HUDEP-2 (cell line): ENCODE measurements at regions not wholly inside any gene's neighbourhood (a gene's known extent, or its start where the extent isn't known, plus 50 kb on each side); places are given as distances from the start of the nearest gene placed in this dataset.

Experiments
- DNase-seq, 76 experiments: peaks; one replicate each; lab custom pipeline; 2025; ENCODE audit not compliant: unreplicated experiment in 76 of 76; lab: John Stamatoyannopoulos, UW

DNA sequence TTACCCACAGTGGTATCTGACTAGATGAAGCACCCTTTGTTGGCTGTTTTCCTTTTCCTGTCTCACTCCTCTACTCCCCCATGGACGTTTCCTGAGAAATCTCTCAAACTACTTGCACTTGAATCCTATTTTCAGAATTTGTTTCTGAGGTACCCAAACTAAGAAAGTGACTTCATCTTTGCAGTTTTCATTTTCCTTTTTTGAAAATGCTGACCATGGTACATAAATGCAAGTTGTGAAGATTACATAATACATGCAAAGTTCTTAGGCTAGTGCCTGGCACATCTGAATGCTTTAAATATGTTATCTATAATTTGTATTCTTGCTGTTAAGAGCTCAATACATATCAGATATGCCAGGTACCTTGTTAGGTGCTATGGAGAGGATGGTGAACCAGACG, 644.7 kb upstream of the TENM4 start:
- no peak for DNase-seq

DNA sequence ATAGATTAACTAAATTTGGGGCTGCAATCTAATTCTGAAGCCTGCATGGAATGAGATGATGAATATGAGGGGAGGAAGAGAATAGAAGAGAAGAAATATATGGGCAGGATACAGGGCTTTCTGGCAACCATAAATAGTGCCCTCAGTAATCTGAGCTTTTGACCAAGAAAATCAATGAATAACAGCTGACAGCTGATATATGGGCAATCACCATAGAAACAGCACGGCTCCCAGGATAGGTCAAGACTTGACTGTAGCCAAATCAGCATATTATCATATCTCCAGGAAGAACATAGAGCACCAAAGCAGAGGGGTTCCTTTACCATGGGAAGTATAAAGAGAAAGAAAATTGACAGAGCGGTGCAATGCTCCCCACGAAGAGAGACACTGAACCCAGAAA, 643.8 kb upstream of the TENM4 start:
- no peak for DNase-seq

DNA sequence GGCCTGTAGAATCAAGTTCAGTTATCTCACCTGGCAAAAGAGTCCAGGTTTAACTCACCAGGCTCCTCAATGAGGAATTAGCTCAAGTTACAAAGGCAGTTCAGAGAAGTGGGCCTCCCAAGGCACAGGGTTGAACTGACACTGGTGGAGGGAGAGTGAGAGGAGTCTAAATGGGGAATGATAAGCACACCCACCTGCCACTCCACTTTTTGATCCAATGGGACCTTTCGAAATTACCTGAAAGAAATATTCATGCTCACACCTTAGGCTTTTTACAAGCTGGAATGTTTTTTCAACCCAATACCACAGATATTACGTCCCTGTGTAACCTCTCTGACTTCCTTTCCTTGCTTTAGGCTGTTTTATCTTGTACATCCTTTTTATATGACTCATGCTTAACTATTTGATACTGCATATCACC, 642.7 kb upstream of the TENM4 start:
- DNase-seq, result no peak

DNA sequence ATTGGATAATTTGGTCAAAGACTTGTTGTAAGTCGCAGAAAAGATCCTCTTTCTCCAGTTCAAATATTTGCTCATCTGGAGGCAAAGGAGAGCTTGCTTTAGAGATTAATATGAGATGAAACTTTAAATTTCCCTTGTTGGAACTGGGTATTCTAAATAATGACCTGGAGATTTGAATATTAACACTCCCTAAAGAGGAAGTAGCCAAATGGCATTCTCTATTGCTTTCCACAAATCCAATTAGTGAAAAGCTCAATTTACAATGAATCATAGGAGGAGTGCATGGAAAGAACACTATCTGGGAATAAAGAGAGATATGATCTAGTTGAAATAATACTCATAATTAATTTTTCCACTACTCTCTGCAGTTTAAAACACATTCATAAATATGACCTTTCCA, 641.6 kb upstream of the TENM4 start:
- DNase-seq, result no peak

DNA sequence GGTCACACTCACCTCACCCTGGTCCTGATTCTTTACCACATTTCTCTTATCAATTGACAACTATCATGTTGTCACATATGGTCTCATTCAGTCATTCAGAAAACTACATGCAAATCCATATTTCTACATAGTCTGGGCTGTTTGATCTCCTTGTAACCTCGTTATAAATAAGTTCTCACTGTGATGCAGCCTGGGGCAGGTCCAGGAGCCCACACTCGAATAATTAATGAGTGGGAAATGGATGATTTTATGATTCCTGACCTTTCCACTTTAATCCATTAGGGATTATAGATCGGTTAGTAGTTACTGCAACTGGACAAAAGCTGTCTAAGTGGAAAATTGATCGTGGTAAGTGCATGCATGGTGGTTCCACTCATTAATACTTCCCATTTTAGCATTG, 636.3 kb upstream of the TENM4 start:
- DNase-seq, result no peak

DNA sequence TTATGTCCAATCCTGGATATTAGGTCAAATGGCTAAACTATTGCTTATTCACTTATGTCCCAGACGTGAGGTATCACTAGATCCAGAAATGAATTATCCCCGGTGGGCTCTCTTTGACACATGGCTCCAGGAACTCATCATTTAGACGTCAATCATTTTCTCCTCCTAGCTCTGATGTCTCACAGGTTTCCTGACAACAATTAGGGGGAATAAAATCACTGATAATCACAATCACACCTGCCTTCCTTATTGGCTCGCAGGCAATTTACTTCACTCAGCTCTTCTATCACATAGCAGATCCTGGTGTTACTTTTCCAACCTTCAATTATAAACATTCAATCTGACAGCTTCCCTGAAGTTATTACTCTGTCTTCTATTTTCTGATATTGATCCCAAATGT, 634.0 kb upstream of the TENM4 start:
- DNase-seq, result no peak

DNA sequence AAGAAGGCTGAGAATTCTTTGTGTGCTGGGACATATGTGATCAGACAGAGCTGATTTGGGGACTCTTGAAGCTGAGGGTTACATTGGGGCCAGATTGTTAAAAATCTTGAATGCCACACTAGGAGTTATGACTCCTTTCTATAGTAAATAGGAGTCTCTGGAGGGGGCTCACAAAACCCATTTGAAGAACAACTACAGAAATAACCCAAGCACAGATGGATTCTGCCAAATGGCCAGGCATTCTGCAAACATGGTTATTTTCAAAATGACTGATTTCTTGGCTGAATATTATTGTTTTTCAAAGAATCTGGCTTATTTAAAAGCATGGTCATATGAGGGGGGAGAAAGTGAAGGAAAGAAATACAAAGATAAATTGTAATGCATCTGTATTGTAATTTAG, 625.5 kb upstream of the TENM4 start:
- DNase-seq, result no peak

DNA sequence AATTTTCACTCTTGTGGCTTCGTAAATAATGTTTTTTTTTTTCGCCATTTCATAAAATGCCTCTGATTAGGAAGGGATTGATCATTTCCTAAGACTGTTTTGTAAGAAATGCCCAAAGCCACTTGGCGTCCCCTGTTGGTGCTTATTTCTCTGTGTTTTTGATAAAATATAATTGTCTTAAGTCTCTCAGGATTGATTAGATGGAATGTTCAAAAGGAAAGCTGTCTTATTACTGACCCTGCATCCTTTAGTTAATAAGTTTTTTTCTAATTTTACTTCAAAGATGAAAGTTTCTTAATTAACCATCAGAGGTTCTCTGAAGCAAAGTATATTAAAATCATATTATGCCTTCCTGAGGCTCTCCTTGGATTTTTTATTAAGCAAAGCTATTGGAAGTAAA, 624.3 kb upstream of the TENM4 start:
- no peak for DNase-seq

DNA sequence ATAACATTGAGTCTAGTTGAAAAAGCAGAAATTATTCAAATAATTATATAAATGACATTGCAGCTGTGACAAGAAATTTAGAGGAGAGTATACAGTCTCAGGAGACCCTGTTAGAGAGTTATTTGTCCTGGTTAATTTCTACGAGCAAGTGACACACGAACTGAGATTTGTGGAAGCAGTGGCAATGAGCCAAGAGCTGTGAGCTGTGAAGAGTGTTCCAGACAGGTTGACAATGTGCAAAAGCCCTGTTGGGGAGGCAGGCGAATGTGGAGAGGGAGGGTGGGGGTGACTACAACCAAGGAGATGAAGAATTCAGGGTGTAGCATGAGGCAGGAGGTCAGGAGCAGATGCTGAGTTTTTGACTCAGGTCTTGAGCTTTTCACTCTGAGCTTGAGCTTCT, 620.2 kb upstream of the TENM4 start:
- no peak for DNase-seq

DNA sequence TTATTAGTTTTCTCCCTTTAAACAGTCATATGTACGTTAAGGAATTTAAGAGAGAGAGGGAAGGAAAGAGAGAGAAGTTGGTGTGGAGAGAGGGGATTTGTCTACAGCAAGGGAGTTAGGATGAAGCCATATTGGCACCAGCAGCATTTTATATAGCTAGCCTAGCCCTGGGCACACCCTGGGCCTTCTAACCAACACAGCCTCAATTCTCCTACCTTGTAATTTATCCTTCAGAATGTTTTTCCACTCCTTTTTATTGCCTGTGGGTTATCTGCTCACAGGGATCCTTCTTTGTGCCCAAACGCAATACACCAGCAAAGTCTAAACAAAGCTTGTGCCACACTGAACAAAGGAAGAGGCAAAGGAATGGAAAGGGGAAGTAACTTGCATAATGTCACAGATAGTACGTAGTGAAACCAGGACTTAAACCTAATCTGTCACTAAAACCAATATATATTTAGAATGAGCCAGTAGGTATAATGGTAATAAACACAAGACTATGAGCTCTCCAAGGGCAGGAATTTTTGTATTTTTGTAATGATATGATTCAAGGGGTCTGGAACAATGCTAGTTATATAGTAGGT, 613.8 kb upstream of the TENM4 start:
- DNase-seq, result no peak

DNA sequence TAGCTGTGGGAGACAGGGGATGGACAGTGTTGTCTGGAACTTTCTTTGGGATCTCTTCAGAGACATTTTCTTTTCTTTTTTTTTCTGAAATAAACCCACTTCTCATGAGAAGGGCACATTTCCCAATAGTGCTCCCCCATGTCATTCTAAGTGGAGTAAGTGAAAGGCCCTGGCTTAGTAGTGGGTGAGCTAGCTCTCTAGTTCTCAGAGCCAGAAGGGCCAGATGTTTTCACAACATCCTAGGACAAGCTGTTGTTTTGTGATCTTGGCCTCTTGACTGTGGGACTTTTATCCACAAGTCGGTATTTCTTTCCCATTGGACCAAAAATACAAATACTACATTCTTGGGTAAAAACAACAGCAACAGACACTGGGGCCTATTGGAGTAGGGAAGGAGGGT, 607.7 kb upstream of the TENM4 start:
- no peak for DNase-seq

DNA sequence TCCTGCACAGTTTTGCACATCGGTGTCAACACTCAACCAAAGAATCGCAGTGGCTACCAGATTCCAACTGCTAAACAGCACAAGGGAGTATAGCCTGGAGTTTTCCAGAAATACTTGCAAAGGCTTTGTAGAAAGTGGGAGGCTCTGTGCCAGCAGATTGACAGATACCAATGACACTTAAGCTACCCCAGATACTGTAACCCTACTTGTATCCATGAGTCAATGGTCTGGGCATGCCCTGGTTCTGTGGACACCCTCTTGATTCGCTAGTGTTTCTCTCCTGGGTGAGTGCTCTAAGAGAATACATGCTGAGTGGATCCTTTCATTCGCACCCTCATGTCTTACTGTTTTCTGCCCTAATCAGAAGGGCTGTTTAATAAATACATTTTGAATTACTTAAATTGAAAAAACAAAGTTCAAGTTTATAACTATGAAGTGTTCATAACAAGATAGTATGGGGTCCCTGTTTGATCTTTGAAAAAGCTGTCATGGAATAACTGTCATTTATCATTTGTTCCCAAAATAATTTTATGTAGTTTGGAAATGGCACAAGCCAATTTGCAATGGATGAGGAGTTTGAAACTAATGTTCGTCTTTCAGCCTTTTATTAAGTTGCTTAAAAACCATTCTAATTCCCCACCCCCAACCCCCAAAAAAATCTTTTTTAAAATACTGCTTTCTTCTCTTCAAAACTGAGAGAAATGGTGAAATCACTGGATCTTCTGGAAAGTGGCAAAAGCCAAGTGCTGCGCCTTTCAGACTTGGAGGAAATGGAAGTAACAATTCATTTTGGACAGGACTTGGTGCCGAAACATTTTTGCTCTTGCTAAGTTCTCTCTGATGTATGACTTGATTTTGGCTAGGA, 600.5 kb upstream of the TENM4 start:
- DNase-seq, result no peak

DNA sequence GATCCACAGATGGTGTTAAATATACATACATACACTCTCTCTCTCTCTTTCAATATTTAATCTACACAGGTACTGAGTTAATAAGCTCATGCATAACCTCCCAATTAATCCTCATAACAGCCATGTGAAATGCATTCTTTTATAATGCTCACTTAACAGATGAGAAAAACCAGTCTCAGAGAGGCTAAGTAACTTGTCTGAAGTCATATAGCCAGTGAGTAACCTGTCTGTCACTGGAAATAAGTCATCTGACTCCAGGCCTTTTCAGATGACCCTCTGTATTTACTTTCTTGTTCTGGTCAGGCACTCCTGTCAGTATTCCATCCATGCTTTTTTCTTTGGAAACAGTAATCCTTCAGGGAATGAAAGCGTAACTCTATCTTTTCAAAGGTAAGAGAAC, 594.0 kb upstream of the TENM4 start:
- no peak for DNase-seq

DNA sequence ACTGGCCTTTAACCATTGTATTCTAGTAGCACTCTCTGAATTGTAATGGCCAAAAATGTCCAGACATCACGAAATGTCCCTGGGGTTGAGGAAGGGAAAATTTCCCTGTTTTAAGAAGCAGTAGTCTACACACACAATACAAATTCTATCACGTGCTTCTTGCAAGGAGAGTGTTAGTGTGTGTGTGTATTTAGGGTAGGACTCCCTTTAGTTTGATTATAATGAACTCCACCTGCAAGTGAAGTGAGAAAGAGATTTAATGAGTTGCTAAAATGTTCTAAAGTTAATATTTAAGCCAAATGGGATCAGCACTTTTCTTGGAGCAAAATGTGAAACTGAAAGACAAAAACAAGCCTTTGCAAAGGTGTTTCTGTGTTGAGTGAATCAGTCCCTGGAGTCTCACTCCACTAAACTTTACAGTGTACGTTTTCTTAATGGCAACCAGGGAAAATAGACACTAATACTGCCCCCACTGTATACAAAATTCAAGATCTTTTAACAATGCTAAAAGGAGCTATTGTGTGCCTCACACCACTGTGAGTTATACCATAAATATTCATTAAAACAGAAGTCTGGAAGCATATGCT, 590.3 kb upstream of the TENM4 start:
- DNase-seq, result no peak

DNA sequence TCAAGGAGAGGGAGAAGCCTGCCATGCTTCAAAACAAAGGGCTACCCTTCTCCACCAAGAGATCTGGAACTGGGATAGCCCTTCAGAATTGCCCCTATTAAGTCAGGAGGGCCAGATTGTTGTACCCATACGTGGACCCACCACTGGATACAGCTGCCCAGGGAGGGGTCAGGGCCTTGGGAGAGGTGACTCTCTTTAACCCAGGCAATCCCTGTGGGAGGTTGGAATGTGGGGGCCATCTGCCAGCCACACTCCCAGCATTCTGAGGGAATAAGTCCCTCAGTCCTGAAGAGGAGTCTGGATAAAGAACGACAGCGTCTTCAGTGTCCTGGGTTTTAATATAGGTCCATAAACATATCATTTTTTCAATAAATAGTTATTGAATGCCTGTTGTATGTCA, 588.2 kb upstream of the TENM4 start:
- DNase-seq, result no peak

DNA sequence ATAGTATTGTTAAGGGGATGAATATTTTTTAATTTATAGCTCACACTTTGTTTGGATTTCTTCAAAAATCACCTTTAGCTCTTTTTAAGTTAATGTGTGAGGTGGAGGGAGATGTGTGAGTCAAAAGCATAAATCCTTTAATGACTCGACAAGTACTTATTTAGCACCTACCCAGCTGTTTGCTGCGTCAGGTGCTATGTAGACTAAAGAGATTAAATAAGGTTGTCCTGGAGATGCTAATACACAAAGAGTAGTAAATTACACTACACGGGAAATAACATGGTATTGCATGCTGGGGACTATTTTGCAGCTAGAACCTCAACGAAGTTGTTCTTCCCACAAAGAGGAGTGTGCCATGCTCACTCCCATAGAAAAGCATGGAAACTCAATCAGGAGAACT, 583.3 kb upstream of the TENM4 start:
- no peak for DNase-seq

DNA sequence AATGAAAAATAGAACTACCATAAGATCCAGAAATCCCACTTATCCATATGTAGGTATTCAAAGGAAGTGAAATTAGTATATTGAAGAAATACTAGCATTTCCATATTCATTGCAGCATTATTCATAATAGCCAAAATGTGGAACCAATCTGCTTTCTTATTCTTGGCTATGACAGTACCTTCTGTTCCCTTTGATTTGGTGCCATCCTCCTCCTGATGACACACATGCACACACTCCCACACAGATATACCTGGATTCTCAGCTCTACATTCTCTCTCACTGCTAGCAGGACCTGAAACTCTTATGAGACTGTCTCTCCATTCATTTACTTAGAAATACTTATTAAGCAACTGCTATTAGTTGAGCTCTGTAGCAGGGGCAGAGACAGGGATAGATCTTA, 582.6 kb upstream of the TENM4 start:
- DNase-seq, result no peak

DNA sequence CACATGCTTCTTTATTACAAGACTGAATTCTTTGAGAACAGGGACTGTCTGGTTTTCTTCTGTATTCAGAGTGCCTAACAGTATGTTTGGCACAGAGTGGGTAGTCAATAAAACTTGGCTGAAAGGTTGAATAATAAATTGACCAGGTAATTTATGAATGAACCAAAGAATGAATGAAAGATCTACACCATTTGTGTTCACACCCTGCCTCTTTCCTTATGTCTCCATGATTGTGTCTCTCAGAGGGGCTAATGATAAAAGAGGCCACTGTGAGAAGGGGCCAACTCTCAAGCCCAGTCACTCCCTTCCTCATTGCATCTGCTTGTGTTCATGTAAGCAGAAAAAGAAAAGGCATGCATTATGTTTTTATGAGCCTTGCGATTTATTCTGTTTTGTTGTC, 569.7 kb upstream of the TENM4 start:
- no peak for DNase-seq

DNA sequence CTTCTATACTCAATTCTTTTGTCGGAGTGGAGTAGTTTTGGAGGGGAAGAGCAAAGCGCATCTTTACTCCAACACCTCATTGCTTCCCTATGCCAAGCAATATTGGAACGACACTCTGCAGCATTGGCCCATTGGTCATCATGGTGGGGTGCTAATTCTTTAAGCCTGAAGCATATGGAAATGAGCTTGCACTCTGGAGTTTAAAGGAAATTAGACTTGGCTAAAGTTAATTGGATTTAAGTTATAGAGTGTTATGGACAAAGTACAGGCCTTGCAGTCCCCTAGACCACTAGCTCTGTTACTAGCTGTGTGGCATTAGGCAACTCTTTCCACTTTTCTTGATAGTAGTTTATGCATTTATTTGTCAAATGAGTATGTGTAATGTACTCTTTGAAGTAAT, 568.3 kb upstream of the TENM4 start:
- DNase-seq, result no peak

DNA sequence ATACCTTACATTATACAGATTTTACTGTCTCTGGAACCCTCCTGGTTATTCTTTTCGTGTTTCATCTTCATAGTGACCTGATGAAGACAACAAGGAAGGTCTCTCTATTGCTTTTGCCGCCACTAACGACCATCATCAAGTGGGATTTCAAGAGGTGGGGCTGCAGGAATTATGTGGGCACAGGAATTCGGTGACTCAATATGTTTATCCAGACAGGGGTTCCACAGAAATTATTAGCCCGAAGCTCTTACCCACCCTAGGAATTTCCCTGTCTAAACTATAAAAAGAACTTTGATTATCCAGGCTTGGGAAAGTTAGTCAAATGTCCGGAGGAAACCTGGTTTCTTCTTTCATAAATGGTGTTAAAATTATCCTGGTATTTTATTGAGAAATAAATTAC, 566.8 kb upstream of the TENM4 start:
- no peak for DNase-seq

DNA sequence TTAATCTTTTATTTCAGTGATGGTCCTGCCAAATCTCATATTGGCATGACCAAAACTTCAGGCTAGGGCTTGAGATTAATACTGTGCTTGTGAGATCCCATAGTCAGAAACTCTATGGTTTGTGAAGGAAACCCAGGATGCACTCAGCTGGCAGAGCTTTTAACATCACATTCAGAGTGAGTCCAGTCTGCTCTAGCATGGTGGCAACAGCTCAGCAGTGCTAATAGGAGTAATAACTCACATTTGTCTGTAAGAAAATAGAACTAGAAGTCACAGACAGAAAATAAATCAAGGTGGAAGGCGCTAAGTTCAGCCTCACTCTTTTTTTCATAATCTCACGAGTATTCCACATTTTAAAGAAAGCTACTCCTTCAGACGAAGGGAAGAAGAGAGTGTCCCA, 549.3 kb upstream of the TENM4 start:
- no peak for DNase-seq

DNA sequence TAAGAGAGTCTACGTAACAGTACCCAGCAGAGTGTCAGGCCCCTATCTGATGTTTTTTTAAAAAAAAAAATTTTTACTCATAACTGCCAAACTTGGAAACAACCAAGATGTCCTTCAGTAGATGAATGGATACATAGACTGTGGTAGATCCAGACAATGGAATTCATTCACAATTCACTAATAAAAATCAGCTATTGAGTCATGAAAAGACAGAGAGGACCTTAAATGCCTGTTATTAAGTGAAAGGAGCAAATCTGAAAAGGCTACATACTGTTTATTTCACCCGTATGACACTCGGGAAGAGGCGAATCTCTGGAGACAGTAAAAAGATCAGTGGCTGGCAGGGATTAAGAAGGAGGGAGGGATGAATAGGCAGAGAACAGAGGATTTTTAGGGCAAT, 541.4 kb upstream of the TENM4 start:
- DNase-seq, result no peak
